NCI-H2107 treated with DMSO at 0.1 percent for 48 hours (cell line): ENCODE measurements at regions not wholly inside any gene's neighbourhood (a gene's known extent, or its start where the extent isn't known, plus 50 kb on each side); places are given as distances from the start of the nearest gene placed in this dataset.

Experiments used
- DNase-seq: peaks from one replicate; lab custom pipeline; 2025; ENCODE audit not compliant: unreplicated experiment; lab: John Stamatoyannopoulos, UW

GRCh38 chr18:40501026-40501425 lies 1454.0 kb upstream of the PIK3C3 start:
- no peak for DNase-seq

GRCh38 chr18:40494603-40495002 lies 1460.4 kb upstream of the PIK3C3 start:
- DNase-seq = no peak

DNA sequence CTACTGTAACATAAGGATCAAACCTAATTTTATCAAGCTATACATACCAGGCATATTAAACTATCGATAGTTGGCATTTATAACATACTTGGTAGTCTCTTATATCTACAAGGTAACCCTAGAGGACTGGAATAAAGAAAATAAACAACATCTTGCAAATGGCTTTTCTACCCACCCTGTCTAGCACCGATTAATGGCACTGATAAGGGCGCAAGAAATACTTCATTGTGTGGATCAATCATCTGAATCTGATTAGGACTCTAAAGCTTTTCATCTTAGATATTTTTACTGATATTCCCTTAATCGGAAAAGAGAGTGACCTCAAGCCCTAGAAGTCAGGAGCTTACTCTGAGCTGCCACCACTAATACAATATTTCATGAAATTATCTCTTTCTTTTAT lies 1461.7 kb upstream of the PIK3C3 start:
- DNase-seq = no peak

DNA sequence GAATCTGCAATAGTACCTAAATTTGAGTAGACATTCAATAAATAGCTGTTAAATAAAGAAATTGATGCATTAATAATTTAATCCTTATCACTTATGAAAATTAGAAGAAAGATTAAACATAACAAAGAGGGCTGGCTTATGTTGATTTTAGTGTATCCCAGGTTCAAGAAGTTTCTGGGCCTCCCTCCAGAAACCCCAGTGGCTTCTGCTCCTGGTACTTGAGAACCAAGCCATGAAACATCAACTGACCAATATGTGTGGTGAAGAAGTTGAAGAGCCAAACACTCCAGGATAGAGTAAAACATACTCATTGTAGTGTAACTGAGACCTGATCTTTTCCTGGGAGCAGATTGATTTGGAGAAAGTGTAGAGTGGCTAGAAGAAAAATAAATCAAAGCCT lies 1465.7 kb upstream of the PIK3C3 start:
- no peak for DNase-seq

- DNase-seq = no peak
Observed at GRCh38 chr18:40485318-40485717, 1469.7 kb upstream of the PIK3C3 start.

GRCh38 chr18:40473221-40474029 lies 1481.6 kb upstream of the PIK3C3 start:
- no peak for DNase-seq

DNA sequence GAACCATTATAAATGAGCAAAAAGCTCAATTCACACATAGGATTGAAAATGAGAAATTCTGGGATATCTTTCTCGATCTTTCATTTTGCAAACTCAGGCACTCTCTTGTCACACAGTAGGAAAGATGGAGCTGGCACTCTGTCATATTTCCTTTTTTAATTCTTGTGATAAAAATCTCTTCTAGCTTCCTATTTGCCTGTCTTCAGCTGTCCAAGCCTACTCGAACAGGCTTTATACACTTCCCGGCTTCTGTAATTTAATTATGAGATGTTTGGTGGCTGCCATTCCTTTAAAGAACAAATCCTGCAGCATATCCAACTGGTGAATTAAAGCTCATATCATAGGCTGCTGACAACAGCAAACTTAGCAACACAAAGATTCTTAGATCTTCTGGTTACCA lies 1484.3 kb upstream of the PIK3C3 start:
- DNase-seq = no peak

- no peak for DNase-seq
Observed at GRCh38 chr18:40469851-40470250, 1485.2 kb upstream of the PIK3C3 start.

DNA sequence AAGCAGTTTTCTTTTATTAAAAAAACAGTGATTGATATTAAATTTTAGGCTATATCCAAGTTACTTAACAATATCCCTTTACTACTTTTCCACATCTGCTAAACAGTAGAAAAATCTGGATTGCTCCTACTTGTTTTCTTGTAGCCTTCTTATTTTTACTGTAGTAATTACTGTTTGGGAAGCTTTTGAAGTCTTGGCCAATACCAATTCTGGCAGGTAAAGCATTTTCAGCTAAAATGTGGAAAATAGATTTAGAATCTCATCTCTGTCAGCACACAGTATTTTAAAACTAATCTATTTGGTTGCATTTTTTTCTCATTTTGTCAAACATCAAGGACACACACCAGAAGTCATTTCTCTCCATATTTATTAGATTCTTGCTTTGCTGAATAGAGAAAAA lies 1485.7 kb upstream of the PIK3C3 start:
- no peak for DNase-seq

DNA sequence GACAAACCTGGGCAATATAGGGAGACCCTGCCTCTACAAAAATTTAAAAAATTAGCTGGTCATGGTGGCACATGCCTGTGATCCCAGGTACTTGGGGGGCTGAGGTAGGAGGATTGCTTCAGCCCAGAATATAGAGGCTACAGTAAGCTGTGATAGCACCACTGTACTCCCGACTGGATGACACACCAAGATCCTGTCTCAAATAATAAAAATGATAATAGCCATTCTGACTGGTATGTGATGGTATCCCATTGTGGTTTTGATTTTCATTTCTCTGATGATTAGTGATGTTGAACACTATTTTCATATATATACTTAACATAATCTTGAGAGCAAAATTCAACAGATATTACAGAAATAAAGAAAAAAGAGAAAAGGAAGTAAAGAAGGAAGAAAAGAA lies 1491.0 kb upstream of the PIK3C3 start:
- DNase-seq = no peak

GRCh38 chr18:40453903-40454302 lies 1501.1 kb upstream of the PIK3C3 start:
- DNase-seq = no peak

DNA sequence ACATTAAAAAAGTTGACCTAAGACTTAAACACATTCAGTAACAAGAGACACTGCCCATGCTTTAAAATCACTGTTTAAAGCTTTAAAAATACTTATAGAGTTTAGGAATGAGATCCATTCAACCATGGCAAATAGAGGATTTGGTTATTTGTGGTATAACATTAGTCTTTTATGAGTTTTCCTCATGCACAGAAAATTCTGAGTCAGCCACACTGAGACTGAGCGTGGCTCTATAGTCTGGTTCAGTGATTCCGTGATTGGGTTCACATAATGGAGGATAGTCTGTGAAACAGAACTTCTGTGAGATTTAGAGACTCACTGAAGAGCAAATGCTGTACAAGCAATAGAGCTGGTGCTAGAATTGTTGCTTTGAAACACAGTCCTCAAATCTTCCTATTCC lies 1502.4 kb upstream of the PIK3C3 start:
- no peak for DNase-seq

DNA sequence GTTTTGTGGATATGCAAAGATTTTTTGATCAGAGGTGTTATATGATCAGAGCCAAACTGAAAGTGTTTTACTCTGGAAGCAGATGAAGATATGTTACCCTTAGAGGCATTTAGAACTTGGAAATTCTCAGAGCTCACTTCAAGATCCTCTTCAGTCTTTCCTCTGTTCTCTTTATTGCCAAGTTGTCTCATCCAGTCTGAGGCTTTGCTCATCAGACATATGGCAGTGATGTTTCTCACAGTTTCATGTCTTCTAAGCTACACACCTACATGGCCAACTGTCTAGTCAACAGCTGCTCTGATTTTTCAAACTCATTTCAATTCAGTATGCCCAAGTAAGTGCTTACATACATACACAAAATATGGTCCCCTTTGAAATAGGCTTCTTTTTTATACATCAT lies 1504.3 kb upstream of the PIK3C3 start:
- no peak for DNase-seq

DNA sequence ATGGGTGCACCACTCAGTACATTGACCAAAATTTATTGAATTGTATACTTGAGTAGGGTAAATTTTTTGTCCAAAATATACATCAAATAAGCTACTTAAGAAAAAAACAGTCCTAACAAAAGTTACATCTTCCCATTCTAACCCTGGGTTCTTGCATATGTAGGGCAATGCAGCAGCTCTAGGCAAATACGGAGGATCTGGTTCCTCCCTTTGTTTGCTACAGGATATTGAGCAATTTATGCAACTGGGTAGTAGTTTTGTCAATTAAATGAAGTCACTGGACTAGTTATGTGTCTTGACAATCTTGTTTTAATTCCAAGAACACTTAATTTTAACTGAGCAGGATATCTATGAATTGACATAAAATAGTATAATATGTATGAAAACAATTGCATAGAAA lies 1507.2 kb upstream of the PIK3C3 start:
- no peak for DNase-seq

DNA sequence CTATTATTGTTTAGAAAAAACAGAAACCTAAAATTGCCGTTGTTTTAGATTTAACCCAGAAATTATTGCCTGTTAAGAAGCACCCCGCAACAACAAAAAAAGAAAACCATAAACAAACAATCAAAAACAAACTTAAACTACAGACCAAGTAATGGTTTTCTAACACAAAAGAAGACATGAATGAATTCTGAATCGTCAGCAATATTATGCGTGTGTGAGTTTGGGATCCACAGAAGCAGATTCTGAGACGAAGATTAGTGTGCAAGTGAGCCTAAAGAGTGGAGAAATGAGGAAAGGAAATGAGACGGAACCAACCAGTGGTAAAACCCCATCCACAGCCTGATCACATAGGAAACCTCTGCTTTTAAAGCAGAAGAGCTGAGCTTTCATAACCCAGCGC lies 1514.9 kb upstream of the PIK3C3 start:
- no peak for DNase-seq

- no peak for DNase-seq
Observed at GRCh38 chr18:40437517-40437916, 1517.5 kb upstream of the PIK3C3 start.

DNA sequence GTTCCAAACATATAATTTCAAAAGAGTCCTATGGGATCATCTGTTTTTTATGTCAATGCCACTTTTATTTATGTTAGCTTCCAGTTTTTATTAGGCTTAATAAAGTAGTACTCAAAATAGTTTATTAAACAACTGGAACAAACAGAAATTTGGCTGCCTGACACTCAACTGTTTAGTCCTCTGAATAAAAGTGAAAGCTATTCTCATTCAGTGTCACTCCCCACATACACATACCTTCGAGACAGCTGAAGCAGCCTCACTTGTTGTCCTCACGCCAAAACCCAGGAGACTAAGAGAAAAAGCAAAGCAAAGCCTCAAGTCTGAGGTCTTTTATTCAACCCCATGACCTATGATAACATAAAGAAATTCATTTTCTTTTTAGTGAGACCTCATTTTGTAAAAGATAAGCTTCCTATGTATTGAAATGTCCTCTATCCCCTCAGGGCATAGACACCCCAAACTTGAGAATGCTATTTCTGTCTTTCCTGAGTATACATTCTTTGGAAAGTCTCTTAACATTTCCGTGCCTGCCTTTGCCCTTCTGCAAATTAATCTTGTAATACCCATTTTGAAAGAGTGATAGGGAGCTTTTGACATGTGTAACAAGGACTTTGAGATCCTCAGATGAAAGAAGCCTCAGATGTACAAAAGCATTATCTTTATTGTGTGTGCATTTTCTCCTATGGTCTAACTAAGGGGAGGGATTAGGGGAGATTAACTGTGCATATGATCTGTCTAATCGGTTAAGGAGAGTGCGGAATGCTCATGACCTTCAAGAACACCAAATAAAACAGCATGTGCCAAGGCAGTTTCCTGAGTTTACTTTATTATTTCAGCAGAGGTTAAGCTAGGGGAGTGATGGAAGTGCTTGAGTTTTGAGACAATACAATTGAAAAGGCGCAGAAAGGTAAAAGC lies 1523.7 kb upstream of the PIK3C3 start:
- no peak for DNase-seq

DNA sequence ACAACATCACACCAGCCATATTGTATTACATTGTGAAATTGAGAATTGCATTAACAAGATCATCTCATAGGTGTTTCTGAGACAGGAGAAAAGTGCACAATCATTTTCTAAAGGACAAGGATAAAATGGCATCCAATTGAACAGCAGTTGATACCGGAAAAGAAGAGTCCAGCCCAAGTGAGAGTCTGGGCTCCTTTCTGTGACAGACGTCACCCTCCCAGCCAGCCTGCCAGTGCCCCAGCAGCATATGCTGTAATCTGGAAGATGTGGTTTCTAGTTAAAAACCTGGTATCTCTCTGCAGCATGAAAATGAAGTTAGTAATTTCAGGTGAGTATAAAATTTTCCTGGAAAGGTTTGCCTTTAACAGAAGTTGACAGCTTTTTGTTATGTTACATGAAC lies 1531.7 kb upstream of the PIK3C3 start:
- no peak for DNase-seq

- no peak for DNase-seq
Observed at GRCh38 chr18:40420675-40421074, 1534.4 kb upstream of the PIK3C3 start.

GRCh38 chr18:40417501-40417900 lies 1537.5 kb upstream of the PIK3C3 start:
- DNase-seq = no peak

GRCh38 chr18:40415821-40416220 lies 1539.2 kb upstream of the PIK3C3 start:
- no peak for DNase-seq

- DNase-seq = no peak
Observed at GRCh38 chr18:40415176-40415791, 1539.8 kb upstream of the PIK3C3 start.
